ENCODE measurements at regions not wholly inside any gene's neighbourhood (a gene's known extent, or its start where the extent isn't known, plus 50 kb on each side); places are given as distances from the start of the nearest gene placed in this dataset.

- no peak for TF ChIP-seq FOSL2 (IDR thresholded peaks at IDR 0.05; ENCODE audit: borderline replicate concordance, low read depth)
- TF ChIP-seq, protein P1, sequence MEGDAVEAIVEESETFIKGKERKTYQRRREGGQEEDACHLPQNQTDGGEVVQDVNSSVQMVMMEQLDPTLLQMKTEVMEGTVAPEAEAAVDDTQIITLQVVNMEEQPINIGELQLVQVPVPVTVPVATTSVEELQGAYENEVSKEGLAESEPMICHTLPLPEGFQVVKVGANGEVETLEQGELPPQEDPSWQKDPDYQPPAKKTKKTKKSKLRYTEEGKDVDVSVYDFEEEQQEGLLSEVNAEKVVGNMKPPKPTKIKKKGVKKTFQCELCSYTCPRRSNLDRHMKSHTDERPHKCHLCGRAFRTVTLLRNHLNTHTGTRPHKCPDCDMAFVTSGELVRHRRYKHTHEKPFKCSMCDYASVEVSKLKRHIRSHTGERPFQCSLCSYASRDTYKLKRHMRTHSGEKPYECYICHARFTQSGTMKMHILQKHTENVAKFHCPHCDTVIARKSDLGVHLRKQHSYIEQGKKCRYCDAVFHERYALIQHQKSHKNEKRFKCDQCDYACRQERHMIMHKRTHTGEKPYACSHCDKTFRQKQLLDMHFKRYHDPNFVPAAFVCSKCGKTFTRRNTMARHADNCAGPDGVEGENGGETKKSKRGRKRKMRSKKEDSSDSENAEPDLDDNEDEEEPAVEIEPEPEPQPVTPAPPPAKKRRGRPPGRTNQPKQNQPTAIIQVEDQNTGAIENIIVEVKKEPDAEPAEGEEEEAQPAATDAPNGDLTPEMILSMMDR (IDR thresholded peaks at IDR 0.05) = no peak
- TF ChIP-seq TCF12 (IDR thresholded peaks at IDR 0.05) = no peak
- TF ChIP-seq PBX3 (IDR thresholded peaks at IDR 0.05) = no peak
- TF ChIP-seq MAX (IDR thresholded peaks at IDR 0.05; ENCODE audit: low read depth) = no peak
- no peak for TF ChIP-seq USF1 (IDR thresholded peaks at IDR 0.05; ENCODE audit: borderline replicate concordance, low read depth)
- no peak for TF ChIP-seq ELF1 (IDR thresholded peaks at IDR 0.05)
- H3K27me3 ChIP-seq (ENCODE audit: insufficient read depth) = no peaks in the 10 kb centered on the region
- DNase-seq = no peak
- H3K4me2 ChIP-seq = no peak overlapping the region
- no peaks in the 10 kb centered on the region for H4K20me1 ChIP-seq (ENCODE audit: insufficient read depth)
- 0 out of 2 replicates have a peak overlapping the region, but pooled peaks have one; percentile 6 for H3K9ac ChIP-seq
- POLR2A ChIA-PET = no interaction called here
- H3K9me2 ChIP-seq = no peaks in the 10 kb centered on the region
- peaks cover 0 to 15% of the 10 kb centered on the region in 2 experiments; a peak in 1 of 4 replicates for H3K4me1 ChIP-seq (ENCODE audit: control insufficient read depth in 1 of 2, insufficient read depth in 2 of 2, low read depth in 1 of 2, low read length in 1 of 2)
- no peaks in the 10 kb centered on the region for H3K36me3 ChIP-seq (replicated peaks in 1 of 2; ENCODE audit: control insufficient read depth in 1 of 2, insufficient read depth in 2 of 2, low read length in 1 of 2)
- CTCF ChIA-PET = no interaction called here
- no peaks in the 10 kb centered on the region for H3K79me2 ChIP-seq (ENCODE audit: insufficient read depth)
- peak overlapping the region; percentile 26; the same call in 1 of the 2 replicates for H2AFZ ChIP-seq (ENCODE audit: low read depth)
- no peak overlapping the region for H3K4me3 ChIP-seq (ENCODE audit: low read depth in 2 of 2, low read length in 1 of 2)
- 73% methylated on average over 2 of the region's 2 CpGs for WGBS (ENCODE audit: low lambda C conversion rate)
- peak overlapping the region in 1 of 2 experiments; percentile 72; a peak in 2 of 4 replicates for H3K27ac ChIP-seq (ENCODE audit: low read depth in 2 of 2, low read length in 1 of 2)
- peaks cover 28% of the 10 kb centered on the region for H3F3A ChIP-seq (replicated peaks; ENCODE audit: insufficient read depth)
- no peaks in the 10 kb centered on the region for H3K9me3 ChIP-seq
Measured at GRCh38 chr3:70861855-70862254, 549.4 kb upstream of the MDFIC2 start.

DNA sequence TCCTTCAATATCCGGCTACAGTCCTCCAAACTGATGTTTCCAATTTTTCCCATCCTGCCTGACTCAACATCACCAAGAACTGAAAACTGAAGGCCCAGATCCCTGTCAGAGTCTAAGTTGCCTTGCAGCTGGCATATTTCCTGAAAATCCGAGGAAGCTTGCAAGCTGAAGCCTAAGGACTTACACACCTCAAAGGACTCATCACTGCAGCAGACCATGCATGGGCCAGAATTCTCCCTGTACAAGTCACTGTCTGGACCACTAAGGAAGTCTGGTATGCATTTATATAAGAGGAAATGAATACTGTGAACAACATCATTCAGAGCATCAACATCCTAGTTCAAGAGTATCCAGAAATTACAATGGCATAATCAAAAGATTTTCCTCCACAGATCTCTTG is 548.8 kb upstream of the MDFIC2 start:
- 58% methylated on average over 2 of the region's 2 CpGs for WGBS (ENCODE audit: low lambda C conversion rate)
- Histone ChIP-seq H3K27me3 (ENCODE audit: insufficient read depth) (no peaks in the 10 kb centered on the region), H3K27ac (ENCODE audit: low read depth in 2 of 2, low read length in 1 of 2) (peak overlapping the region in 1 of 2 experiments; percentile 72; a peak in 2 of 4 replicates), H3K4me3 (ENCODE audit: low read depth in 2 of 2, low read length in 1 of 2) (no peak overlapping the region), H3K4me1 (ENCODE audit: control insufficient read depth in 1 of 2, insufficient read depth in 2 of 2, low read depth in 1 of 2, low read length in 1 of 2) (peaks cover 0 to 19% of the 10 kb centered on the region in 2 experiments; a peak in 1 of 4 replicates), H3K4me2 (no peak overlapping the region), H3K9me2 (no peaks in the 10 kb centered on the region), H4K20me1 (ENCODE audit: insufficient read depth) (no peaks in the 10 kb centered on the region), H3K9ac (0 out of 2 replicates have a peak overlapping the region, but pooled peaks have one; percentile 6), H3K36me3 (replicated peaks in 1 of 2; ENCODE audit: control insufficient read depth in 1 of 2, insufficient read depth in 2 of 2, low read length in 1 of 2) (no peaks in the 10 kb centered on the region), H2AFZ (ENCODE audit: low read depth) (peak overlapping the region; percentile 26; the same call in 1 of the 2 replicates), H3K79me2 (ENCODE audit: insufficient read depth) (no peaks in the 10 kb centered on the region), H3F3A (replicated peaks; ENCODE audit: insufficient read depth) (peaks cover 33% of the 10 kb centered on the region), H3K9me3 (no peaks in the 10 kb centered on the region)
- ChIA-PET CTCF (no interaction called here), POLR2A (no interaction called here)
- no peak for TF ChIP-seq TCF12 (IDR thresholded peaks at IDR 0.05)
- TF ChIP-seq NFIC (IDR thresholded peaks at IDR 0.05; ENCODE audit: borderline replicate concordance) = no peak
- 0 out of 2 replicates have a peak, but pooled peaks have one; percentile 8 for TF ChIP-seq ELF1 (IDR thresholded peaks at IDR 0.05)
- TF ChIP-seq MAX (IDR thresholded peaks at IDR 0.05; ENCODE audit: low read depth) = no peak
- no peak for TF ChIP-seq CHD2 (IDR thresholded peaks at IDR 0.05; ENCODE audit: low read length, partially characterized antibody)
- TF ChIP-seq REST (IDR thresholded peaks at IDR 0.05; ENCODE audit: low read depth, low read length) = no peak
- TF ChIP-seq, protein P1 (IDR thresholded peaks at IDR 0.05) = no peak
- DNase-seq = no peak
